Stimulated activated naive CD8-positive, alpha-beta T cell treated with anti-CD3 and anti-CD28 coated beads, Interleukin-15, Interleukin-2, amounts not matched to agents 100 ng/mL and 50 ng/mL, for 24 hours (primary cell): ENCODE measurements at regions not wholly inside any gene's neighbourhood (a gene's known extent, or its start where the extent isn't known, plus 50 kb on each side); places are given as distances from the start of the nearest gene placed in this dataset.
"Not testable (repeated sequence)": the region's sequence is repeated elsewhere in the genome, so short reads cannot be mapped to it uniquely, and the experiment has no call there.

ENCODE experiments used
- H3K27ac Mint-ChIP-seq: one replicate; pipeline ENCODE4 v1.8.0; 2021; ENCODE audit warnings: mild to moderate bottlenecking, mixed read lengths
- H3K27me3 Mint-ChIP-seq: one replicate; pipeline ENCODE4 v1.8.0; 2021; ENCODE audit warnings: mixed read lengths
- H3K36me3 Mint-ChIP-seq: one replicate; pipeline ENCODE4 v1.8.0; 2021; ENCODE audit warnings: low read depth, mixed read lengths
- H3K4me1 Mint-ChIP-seq: one replicate; pipeline ENCODE4 v1.8.0; 2021; ENCODE audit warnings: low read depth, mixed read lengths
- H3K4me3 Mint-ChIP-seq: one replicate; pipeline ENCODE4 v1.8.0; 2021; ENCODE audit warnings: mild to moderate bottlenecking, mixed read lengths
- H3K9me3 Mint-ChIP-seq: one replicate; pipeline ENCODE4 v1.8.0; 2021; ENCODE audit warnings: mixed read lengths

GRCh38 chr12:74732826-74733225 lies 195.2 kb downstream of the ATXN7L3B start:
- Mint-ChIP-seq H3K4me3 (no peak overlapping the region), H3K9me3 (no peaks in the 10 kb centered on the region), H3K36me3 (no peaks in the 10 kb centered on the region), H3K27ac (no peak overlapping the region), H3K27me3 (peaks cover 3% of the 10 kb centered on the region), H3K4me1 (no peaks in the 10 kb centered on the region)

DNA sequence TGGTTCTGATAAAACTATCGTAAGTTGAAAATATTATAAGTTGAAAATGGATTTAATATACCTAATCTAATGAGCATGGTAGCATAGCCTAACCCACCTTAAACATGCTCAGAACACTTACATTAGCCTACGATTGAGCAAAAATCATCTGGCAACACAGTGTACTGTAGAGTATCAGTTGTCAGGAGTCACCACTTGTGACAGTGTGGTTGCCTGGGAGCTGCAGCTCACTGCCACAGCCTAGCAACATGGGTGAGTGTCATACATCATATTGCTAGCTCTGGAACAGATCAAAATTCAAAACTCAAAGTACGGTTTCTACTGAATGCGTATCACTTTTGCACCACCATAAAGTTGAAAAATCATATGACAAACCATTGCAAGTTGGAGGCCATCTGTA lies 203.5 kb downstream of the ATXN7L3B start:
- H3K36me3 Mint-ChIP-seq: no peaks in the 10 kb centered on the region
- no peaks in the 10 kb centered on the region for H3K4me1 Mint-ChIP-seq
- no peak overlapping the region for H3K27ac Mint-ChIP-seq
- H3K27me3 Mint-ChIP-seq: no peaks in the 10 kb centered on the region
- H3K4me3 Mint-ChIP-seq: no peak overlapping the region
- H3K9me3 Mint-ChIP-seq: no peaks in the 10 kb centered on the region

DNA sequence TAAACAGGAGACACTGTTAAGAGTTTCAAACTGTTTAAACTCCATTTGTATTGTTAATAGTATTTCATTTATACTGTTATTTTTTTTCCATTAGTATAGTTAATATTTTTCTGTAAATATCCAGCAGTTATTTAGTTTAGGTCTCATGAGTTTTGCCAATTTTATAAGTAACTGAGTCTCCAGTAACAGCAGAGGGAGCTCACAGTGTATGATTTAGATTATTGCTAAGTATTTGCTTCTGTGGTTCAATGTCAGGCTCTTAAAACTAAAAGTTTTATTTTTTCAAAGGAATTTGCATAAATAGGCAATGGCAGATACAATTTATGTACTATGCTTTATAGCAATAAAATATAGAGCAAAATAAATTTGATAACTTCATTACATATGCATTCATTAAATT lies 209.7 kb downstream of the ATXN7L3B start:
- Mint-ChIP-seq H3K4me1 (no peaks in the 10 kb centered on the region), H3K36me3 (no peaks in the 10 kb centered on the region), H3K4me3 (no peak overlapping the region), H3K27ac (no peak overlapping the region), H3K27me3 (no peaks in the 10 kb centered on the region), H3K9me3 (no peaks in the 10 kb centered on the region)

GRCh38 chr12:74751441-74751840 lies 213.8 kb downstream of the ATXN7L3B start:
- no peaks in the 10 kb centered on the region for H3K27me3 Mint-ChIP-seq
- no peak overlapping the region for H3K27ac Mint-ChIP-seq
- no peaks in the 10 kb centered on the region for H3K9me3 Mint-ChIP-seq
- H3K36me3 Mint-ChIP-seq: no peaks in the 10 kb centered on the region
- no peaks in the 10 kb centered on the region for H3K4me1 Mint-ChIP-seq
- H3K4me3 Mint-ChIP-seq: no peak overlapping the region

- Mint-ChIP-seq H3K36me3 (no peaks in the 10 kb centered on the region), H3K9me3 (peaks cover 2% of the 10 kb centered on the region), H3K27me3 (no peaks in the 10 kb centered on the region), H3K27ac (no peak overlapping the region), H3K4me3 (no peak overlapping the region), H3K4me1 (no peaks in the 10 kb centered on the region)
Observed at GRCh38 chr12:74752215-74752614, 214.6 kb downstream of the ATXN7L3B start.

DNA sequence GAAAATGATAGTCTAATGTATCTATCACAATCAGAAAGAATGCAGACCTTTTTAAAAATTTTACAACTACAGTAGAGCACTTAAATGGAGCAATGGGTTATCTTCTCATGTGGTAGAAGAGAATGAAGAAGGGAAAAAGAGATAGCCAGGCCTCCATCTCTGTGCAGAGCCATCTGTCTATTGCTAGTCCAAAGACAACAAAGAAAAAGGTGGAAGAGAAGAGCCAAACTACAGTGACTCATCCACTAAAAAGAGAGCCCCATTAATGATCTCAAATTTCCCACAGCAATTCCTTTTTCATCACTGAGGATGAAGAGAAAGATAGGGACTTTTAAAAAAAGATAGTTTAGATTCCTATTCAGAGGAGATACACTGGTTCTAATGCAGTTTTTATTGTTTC lies 232.9 kb downstream of the ATXN7L3B start:
- no peaks in the 10 kb centered on the region for H3K9me3 Mint-ChIP-seq

GRCh38 chr12:74775276-74775675 lies 237.6 kb downstream of the ATXN7L3B start:
- Mint-ChIP-seq H3K27me3 (no peaks in the 10 kb centered on the region), H3K36me3 (no peaks in the 10 kb centered on the region), H3K4me1 (no peaks in the 10 kb centered on the region), H3K27ac (no peak overlapping the region), H3K4me3 (no peak overlapping the region), H3K9me3 (no peaks in the 10 kb centered on the region)

More for the DNA sequence above, 232.9 kb downstream of the ATXN7L3B start:
- H3K36me3 Mint-ChIP-seq: no peaks in the 10 kb centered on the region
- H3K4me1 Mint-ChIP-seq: no peaks in the 10 kb centered on the region
- H3K4me3 Mint-ChIP-seq: no peak overlapping the region
- H3K27me3 Mint-ChIP-seq: no peaks in the 10 kb centered on the region
- H3K27ac Mint-ChIP-seq: no peak overlapping the region

DNA sequence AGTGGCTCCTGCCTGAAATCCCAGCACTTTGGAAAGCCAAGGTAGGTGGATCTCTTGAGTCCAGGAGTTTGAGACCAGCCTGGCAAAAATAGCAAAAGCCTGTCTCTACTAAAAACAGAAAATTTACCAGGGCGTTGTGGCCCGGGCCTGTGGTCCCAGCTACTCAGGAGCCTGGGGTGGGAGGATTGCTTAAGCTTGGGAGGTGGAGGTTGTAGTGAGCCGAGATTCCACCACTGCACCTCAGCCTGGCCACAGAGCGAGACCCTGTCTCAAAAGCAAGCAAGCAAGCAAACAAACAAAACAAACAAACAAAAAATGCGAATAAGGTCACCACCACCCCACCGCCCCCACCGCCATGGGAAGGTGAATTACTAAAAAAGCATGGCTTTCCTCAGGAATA lies 238.7 kb downstream of the ATXN7L3B start:
- Mint-ChIP-seq H3K9me3 (no peaks in the 10 kb centered on the region), H3K4me3 (no peak overlapping the region), H3K36me3 (no peaks in the 10 kb centered on the region), H3K27me3 (no peaks in the 10 kb centered on the region), H3K27ac (no peak overlapping the region), H3K4me1 (no peaks in the 10 kb centered on the region)

DNA sequence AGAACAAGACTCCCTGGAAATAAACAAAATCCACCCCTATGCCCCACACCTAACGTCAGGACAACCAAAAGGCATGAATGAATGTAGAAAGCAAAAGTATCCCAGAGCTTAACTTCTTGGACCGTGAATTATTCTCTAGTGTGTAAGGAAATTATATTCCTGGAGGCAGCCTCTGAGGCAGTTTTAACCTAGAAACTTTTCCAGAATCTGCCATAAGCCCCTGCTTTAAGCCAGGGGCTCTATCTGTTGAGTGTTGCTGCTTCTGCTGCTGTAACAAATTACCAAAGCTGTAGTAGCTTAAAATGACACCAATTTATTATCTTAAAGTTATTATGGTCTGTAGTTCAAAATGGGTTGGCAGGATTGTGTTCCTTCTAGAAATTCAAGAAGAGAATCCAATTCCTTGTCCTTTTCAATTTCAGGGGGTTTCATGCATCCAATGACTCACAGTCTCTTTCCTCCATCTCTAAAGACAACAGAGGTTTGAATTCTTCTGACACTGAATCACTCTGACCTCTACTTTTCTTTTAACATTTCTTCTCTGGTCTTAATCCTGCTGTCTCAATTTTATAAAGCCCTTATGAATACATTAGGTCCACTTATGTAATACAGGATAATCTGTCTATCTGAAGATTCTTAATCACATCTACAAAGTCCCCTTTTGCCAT lies 242.7 kb downstream of the ATXN7L3B start:
- H3K27ac Mint-ChIP-seq: no peak overlapping the region
- H3K27me3 Mint-ChIP-seq: no peaks in the 10 kb centered on the region
- no peaks in the 10 kb centered on the region for H3K36me3 Mint-ChIP-seq
- H3K9me3 Mint-ChIP-seq: no peaks in the 10 kb centered on the region
- H3K4me1 Mint-ChIP-seq: no peaks in the 10 kb centered on the region
- H3K4me3 Mint-ChIP-seq: no peak overlapping the region

DNA sequence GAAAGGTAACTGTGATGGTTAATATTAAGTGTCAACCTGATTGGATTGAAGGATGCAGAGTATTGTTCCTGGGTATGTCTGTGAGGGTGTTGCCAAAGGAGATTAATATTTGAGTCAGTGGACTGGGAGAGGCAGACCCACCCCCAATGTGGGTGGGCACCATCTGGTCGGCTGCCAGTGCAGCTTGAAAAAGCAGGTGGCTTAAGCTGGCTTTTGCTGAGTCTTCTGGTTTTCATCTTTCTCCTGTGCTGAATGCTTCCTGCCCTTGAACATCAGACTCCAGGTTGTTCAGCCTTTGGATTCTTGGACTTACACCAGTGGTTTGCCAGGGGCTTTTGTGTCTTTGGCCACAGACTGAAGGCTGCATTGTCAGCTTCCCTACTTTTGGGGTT lies 243.2 kb downstream of the ATXN7L3B start:
- not testable (repeated sequence) for H3K27ac Mint-ChIP-seq

DNA sequence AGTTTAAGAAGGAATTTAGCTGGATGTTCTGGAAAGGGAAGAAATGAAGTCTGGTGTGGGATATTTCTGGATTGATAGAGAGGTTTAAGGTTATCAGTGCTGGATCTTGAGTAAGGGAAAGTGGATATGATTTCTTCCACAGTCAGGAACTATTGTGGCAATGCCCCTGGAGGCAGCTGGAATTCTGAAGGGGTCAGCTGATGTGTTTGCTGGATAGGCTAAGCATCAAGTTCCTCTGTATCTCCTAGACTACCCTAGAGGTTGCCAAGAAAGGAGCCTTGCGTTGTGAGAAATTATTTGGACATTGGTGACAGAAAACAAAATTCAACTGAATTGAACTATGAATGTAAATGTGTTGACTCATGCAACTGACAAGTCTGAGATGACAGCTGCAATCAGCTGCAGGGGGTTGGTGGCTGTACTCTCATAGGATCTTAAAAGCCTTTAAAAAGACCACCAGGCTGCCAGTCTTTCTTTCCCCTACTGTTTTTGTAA lies 244.4 kb downstream of the ATXN7L3B start:
- Mint-ChIP-seq H3K27ac (no peak overlapping the region), H3K4me1 (no peaks in the 10 kb centered on the region), H3K9me3 (no peaks in the 10 kb centered on the region), H3K27me3 (no peaks in the 10 kb centered on the region), H3K36me3 (no peaks in the 10 kb centered on the region), H3K4me3 (no peak overlapping the region)

More for the DNA sequence above, 243.2 kb downstream of the ATXN7L3B start:
- H3K36me3 Mint-ChIP-seq, H3K9me3 Mint-ChIP-seq, H3K4me3 Mint-ChIP-seq, H3K4me1 Mint-ChIP-seq, H3K27me3 Mint-ChIP-seq: not testable (repeated sequence)

DNA sequence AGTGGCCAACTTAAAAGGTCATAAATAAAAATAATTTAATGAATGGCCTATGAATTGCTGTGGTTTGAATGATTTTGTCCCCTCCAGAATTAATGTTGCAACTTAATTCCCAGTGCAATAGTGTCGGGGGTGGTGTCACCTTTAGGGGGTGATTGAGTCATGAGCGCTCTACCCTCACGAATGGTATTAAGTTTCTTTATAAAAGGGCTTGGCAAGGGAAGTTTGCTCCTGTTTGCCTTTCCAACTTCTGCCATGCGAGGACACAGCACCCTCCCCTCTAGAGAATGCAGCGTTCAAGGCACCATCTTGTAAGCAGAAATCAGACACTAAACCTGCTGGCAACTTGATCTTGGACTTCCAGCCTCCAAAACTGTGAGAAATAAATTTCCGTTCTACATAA lies 253.3 kb downstream of the ATXN7L3B start:
- Mint-ChIP-seq H3K36me3 (no peaks in the 10 kb centered on the region), H3K9me3 (peaks cover 5% of the 10 kb centered on the region)

GRCh38 chr12:74791365-74791764 lies 253.7 kb downstream of the ATXN7L3B start:
- H3K27ac Mint-ChIP-seq: no peak overlapping the region
- H3K9me3 Mint-ChIP-seq: peaks cover 5% of the 10 kb centered on the region
- H3K36me3 Mint-ChIP-seq: no peaks in the 10 kb centered on the region
- H3K27me3 Mint-ChIP-seq: peaks cover 5% of the 10 kb centered on the region
- no peak overlapping the region for H3K4me3 Mint-ChIP-seq
- no peaks in the 10 kb centered on the region for H3K4me1 Mint-ChIP-seq

More for the DNA sequence above, 253.3 kb downstream of the ATXN7L3B start:
- H3K27ac Mint-ChIP-seq: no peak overlapping the region
- H3K4me1 Mint-ChIP-seq: no peaks in the 10 kb centered on the region
- peaks cover 5% of the 10 kb centered on the region for H3K27me3 Mint-ChIP-seq
- no peak overlapping the region for H3K4me3 Mint-ChIP-seq

- Mint-ChIP-seq H3K36me3 (no peaks in the 10 kb centered on the region), H3K4me3 (no peak overlapping the region), H3K4me1 (no peaks in the 10 kb centered on the region), H3K9me3 (peaks cover 5% of the 10 kb centered on the region), H3K27me3 (peaks cover under 1% of the 10 kb centered on the region), H3K27ac (no peak overlapping the region)
Observed at GRCh38 chr12:74794522-74794921, 256.9 kb downstream of the ATXN7L3B start.

DNA sequence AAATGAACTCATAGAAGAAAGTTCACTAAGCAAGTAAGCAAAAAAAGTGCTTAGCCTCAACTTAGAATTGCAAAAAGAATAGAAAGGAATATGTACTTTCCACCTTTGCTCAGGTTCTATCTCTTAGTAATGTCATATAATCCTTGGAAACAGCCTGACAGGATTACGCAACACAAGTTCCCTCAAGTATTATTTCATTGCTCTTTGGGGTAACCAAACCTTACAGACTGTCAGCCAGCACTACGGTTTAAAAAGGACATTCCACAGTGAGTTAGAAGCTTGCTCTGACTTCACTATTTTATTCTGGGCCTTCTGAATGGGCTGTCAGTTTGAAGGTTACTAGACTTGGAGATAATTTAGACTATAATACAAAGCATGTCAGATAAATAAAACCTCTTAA lies 264.0 kb downstream of the ATXN7L3B start:
- H3K36me3 Mint-ChIP-seq: no peaks in the 10 kb centered on the region
- no peaks in the 10 kb centered on the region for H3K27me3 Mint-ChIP-seq
- no peaks in the 10 kb centered on the region for H3K4me1 Mint-ChIP-seq
- H3K27ac Mint-ChIP-seq: no peak overlapping the region
- H3K9me3 Mint-ChIP-seq: no peaks in the 10 kb centered on the region
- no peak overlapping the region for H3K4me3 Mint-ChIP-seq
